ENCODE measurements at regions not wholly inside any gene's neighbourhood (a gene's known extent, or its start where the extent isn't known, plus 50 kb on each side); places are given as distances from the start of the nearest gene placed in this dataset.

DNA sequence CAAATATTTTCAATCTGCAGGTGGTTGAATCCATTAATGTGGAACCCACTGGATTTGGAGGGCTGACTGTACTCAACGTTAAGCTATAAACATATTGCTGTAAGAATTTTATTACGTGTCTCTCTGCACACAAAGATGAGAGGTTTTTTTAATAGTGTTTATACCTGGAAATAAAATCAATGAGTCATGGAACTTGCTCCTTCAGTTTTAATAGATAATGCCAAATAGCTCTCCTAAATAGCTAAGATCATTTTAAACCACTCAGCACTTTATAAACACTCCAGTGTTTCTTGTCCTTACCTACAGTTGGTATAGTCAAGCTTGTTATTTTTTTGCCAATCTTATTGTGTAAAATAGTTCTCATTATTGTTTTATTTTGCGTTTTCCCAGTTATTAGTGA is 455.6 kb upstream of the FZD8 start:
- TF ChIP-seq CTCF (IDR thresholded peaks at IDR 0.05): no peak
- no peak for TF ChIP-seq EP300 (IDR thresholded peaks at IDR 0.05)
